B cell (primary cell): ENCODE measurements at regions not wholly inside any gene's neighbourhood (a gene's known extent, or its start where the extent isn't known, plus 50 kb on each side); places are given as distances from the start of the nearest gene placed in this dataset.

Source experiments
- ATAC-seq: fragments of 200-7000 bp; cut with Tn5 transposase; one replicate; pipeline ENCODE4 v1.10.0; 2021; ENCODE audit warnings: low read depth, mild to moderate bottlenecking, moderate number of reproducible peaks, moderate library complexity
- CTCF ChIA-PET: fragments of 350-600 bp; sonication (Branson Sonifier 250); formaldehyde crosslinking; loops from one replicate; lab custom pipeline; 2021; ENCODE audit warnings: antibody characterized with exemption, inconsistent platforms; lab: Charles Lee
- POLR2A ChIA-PET: fragments of 350-600 bp; sonication (Branson Sonifier 250); formaldehyde crosslinking; loops from one replicate; lab custom pipeline; 2021; ENCODE audit warnings: antibody characterized with exemption; lab: Charles Lee
- DNase-seq: peaks from one replicate; pipeline ENCODE4 v3.0.0; 2013
- H2AFZ ChIP-seq: 2 replicates; pipeline ENCODE4 v1.6.1; 2012; ENCODE audit warnings: mild to moderate bottlenecking, low read depth, low read length; ENCODE audit not compliant: insufficient read depth, poor library complexity, severe bottlenecking
- H3K27ac ChIP-seq, 2 donors: 1 replicate in 1 of 2; 2 replicates in 1 of 2; pipeline ENCODE4 v1.5.1; 2012 to 2013; ENCODE audit warnings: low read length in 2 of 2, mild to moderate bottlenecking in 2 of 2, moderate library complexity in 1 of 2
- H3K27me3 ChIP-seq, 4 experiments: fragments of 200-600 bp in 1 of 4; sonication (generic) in 1 of 4; replicated peaks in 1 of 4; 1 replicate in 2 of 4; 2 replicates in 2 of 4; pipeline versions ENCODE4 v1.6.1 to v1.7.0; 2013 to 2016; ENCODE audit warnings: low read length in 3 of 4, mild to moderate bottlenecking in 2 of 4, mixed read lengths in 1 of 4, moderate library complexity in 1 of 4; ENCODE audit not compliant: insufficient read depth in 4 of 4, control insufficient read depth in 3 of 4; ENCODE audit errors: control extremely low read depth in 1 of 4
- H3K36me3 ChIP-seq, 2 experiments: replicated peaks in 1 of 2; 1 replicate in 1 of 2; 2 replicates in 1 of 2; pipeline versions ENCODE4 v1.6.1 to v1.7.1; 2013; ENCODE audit warnings: low read length in 1 of 2; ENCODE audit not compliant: insufficient read depth in 2 of 2, control insufficient read depth in 1 of 2; ENCODE audit errors: control extremely low read depth in 1 of 2, extremely low read depth in 1 of 2
- H3K4me1 ChIP-seq, 2 donors: fragments of 200-600 bp in 1 of 2; sonication (generic) in 1 of 2; 1 replicate in 1 of 2; 2 replicates in 1 of 2; pipeline versions ENCODE4 v1.5.1 to v1.6.1; 2013 to 2017; ENCODE audit warnings: low read length in 2 of 2; ENCODE audit not compliant: control insufficient read depth in 2 of 2, insufficient read depth in 2 of 2
- H3K4me2 ChIP-seq: replicated peaks from 2 replicates; pipeline ENCODE3; 2012; ENCODE audit warnings: mild to moderate bottlenecking, low read depth, low read length; ENCODE audit not compliant: poor library complexity, severe bottlenecking
- H3K4me3 ChIP-seq, 5 experiments: fragments of 200-600 bp in 1 of 5; sonication (generic) in 1 of 5; 1 replicate in 3 of 5; 2 replicates in 2 of 5; pipeline versions ENCODE4 v1.5.1 to v1.7.0; 2011 to 2016; ENCODE audit warnings: low read length in 4 of 5, mild to moderate bottlenecking in 4 of 5, low read depth in 2 of 5, control low read depth in 1 of 5, moderate library complexity in 1 of 5; ENCODE audit not compliant: insufficient read depth in 1 of 5; ENCODE audit errors: control extremely low read depth in 1 of 5, extremely low read depth in 1 of 5
- H3K79me2 ChIP-seq: fragments of 200-600 bp; sonication (generic); one replicate; pipeline ENCODE4 v1.6.0; 2016; ENCODE audit warnings: low read length; ENCODE audit not compliant: control insufficient read depth, insufficient read depth
- H3K9ac ChIP-seq: fragments of 200-600 bp; sonication (generic); 2 replicates; pipeline ENCODE4 v1.6.1; 2017; ENCODE audit warnings: mild to moderate bottlenecking, low read length, moderate library complexity
- H3K9me3 ChIP-seq, 3 donors: one replicate each; pipeline versions ENCODE4 v1.6.1 to v1.7.1; 2013; ENCODE audit warnings: low read length in 2 of 3; ENCODE audit not compliant: control insufficient read depth in 2 of 3, insufficient read depth in 1 of 3; ENCODE audit errors: control extremely low read depth in 1 of 3
- H4K20me1 ChIP-seq: 2 replicates; pipeline ENCODE4 v1.6.0; 2012; ENCODE audit warnings: mild to moderate bottlenecking, low read length; ENCODE audit not compliant: insufficient read depth, control insufficient read depth, poor library complexity, severe bottlenecking
- H3K27ac Mint-ChIP-seq: one replicate; pipeline ENCODE4 v1.8.0; 2021; ENCODE audit warnings: mixed read lengths
- H3K27me3 Mint-ChIP-seq: one replicate; pipeline ENCODE4 v1.8.0; 2021; ENCODE audit warnings: mixed read lengths
- H3K4me1 Mint-ChIP-seq: one replicate; pipeline ENCODE4 v1.8.0; 2021; ENCODE audit warnings: mixed read lengths
- H3K4me3 Mint-ChIP-seq: one replicate; pipeline ENCODE4 v1.8.0; 2021; ENCODE audit warnings: mixed read lengths
- H3K9me3 Mint-ChIP-seq: one replicate; pipeline ENCODE4 v1.8.0; 2022; ENCODE audit warnings: mixed read lengths; ENCODE audit not compliant: insufficient read depth
- CTCF ChIP-seq: fragments of 200-600 bp; IDR thresholded peaks from one replicate; pipeline ENCODE4 v1.8.0; 2022; ENCODE audit warnings: antibody characterized with exemption, mild to moderate bottlenecking
- EZH2 ChIP-seq: IDR thresholded peaks from 2 replicates; pipeline ENCODE4 v1.6.1; 2012; ENCODE audit warnings: borderline replicate concordance, low read depth, mild to moderate bottlenecking, moderate library complexity, low read length; ENCODE audit not compliant: insufficient read depth, poor library complexity, severe bottlenecking
- WGBS: methylation state at CpG from one replicate; pipeline ENCODE4 v1.1.5; 2013; ENCODE audit warnings: missing lambda C conversion rate; ENCODE audit not compliant: insufficient coverage; 5-methylcytosine and 5-hydroxymethylcytosine counted together
- intact Hi-C: fragments of 100-400 bp; cut with micrococcal nuclease; formaldehyde crosslinking; loops from one replicate; pipeline ENCODE4 v1.10.0; 2022

- Histone ChIP-seq H3K4me2 (no peak overlapping the region), H3K4me1 (no peaks in the 10 kb centered on the region), H3K9ac (no peak overlapping the region), H4K20me1 (no peaks in the 10 kb centered on the region), H3K27me3 (no peaks in the 10 kb centered on the region), H3K4me3 (no peak overlapping the region), H3K36me3 (no peaks in the 10 kb centered on the region), H2AFZ (no peak overlapping the region), H3K9me3 (peaks cover 0 to 2% (median 0%) of the 10 kb centered on the region in 3 donors), H3K27ac (no peak overlapping the region), H3K79me2 (no peaks in the 10 kb centered on the region)
- H3K9me3 Mint-ChIP-seq, result no peaks in the 10 kb centered on the region
- no peak overlapping the region for H3K27ac Mint-ChIP-seq
- WGBS, result 76% methylated on average over 4 of the region's 5 CpGs
- H3K4me3 Mint-ChIP-seq, result no peak overlapping the region
- ATAC-seq, result no peak
- no peaks in the 10 kb centered on the region for H3K27me3 Mint-ChIP-seq
- DNase-seq, result no peak
- H3K4me1 Mint-ChIP-seq, result no peaks in the 10 kb centered on the region
- ChIA-PET POLR2A (no interaction called here), CTCF (no interaction called here)
- no peak for TF ChIP-seq CTCF
- no peak for TF ChIP-seq EZH2
- intact Hi-C loops, result no loop called here
Measured at GRCh38 chr20:60345106-60345505, 386.9 kb downstream of the CDH26 start.

GRCh38 chr20:60349418-60349817 is 391.2 kb downstream of the CDH26 start:
- POLR2A ChIA-PET, result no interaction called here

More at GRCh38 chr20:60349418-60349817, 391.2 kb downstream of the CDH26 start:
- Mint-ChIP-seq H3K4me3 (no peak overlapping the region), H3K27ac (no peak overlapping the region), H3K27me3 (no peaks in the 10 kb centered on the region), H3K9me3 (no peaks in the 10 kb centered on the region), H3K4me1 (no peaks in the 10 kb centered on the region)
- H3K79me2 ChIP-seq, result no peaks in the 10 kb centered on the region
- TF ChIP-seq CTCF, result no peak
- TF ChIP-seq EZH2, result no peak
- intact Hi-C loops, result no loop called here
- H3K4me3 ChIP-seq, result no peak overlapping the region
- DNase-seq (no peak), ATAC-seq (no peak)
- H3K9ac ChIP-seq, result no peak overlapping the region
- no peak overlapping the region for H3K27ac ChIP-seq
- H2AFZ ChIP-seq, result no peak overlapping the region
- no peak overlapping the region for H3K4me2 ChIP-seq
- no peaks in the 10 kb centered on the region for H3K27me3 ChIP-seq
- CTCF ChIA-PET, result no interaction called here
- 94% methylated on average over 7 of the region's 11 CpGs for WGBS
- H4K20me1 ChIP-seq, result no peaks in the 10 kb centered on the region
- peaks cover 0 to 11% (median 0%) of the 10 kb centered on the region in 3 donors for H3K9me3 ChIP-seq
- no peaks in the 10 kb centered on the region for H3K4me1 ChIP-seq
- H3K36me3 ChIP-seq, result no peaks in the 10 kb centered on the region
